Fibroblast of mammary gland (primary cell): ENCODE measurements at regions not wholly inside any gene's neighbourhood (a gene's known extent, or its start where the extent isn't known, plus 50 kb on each side); places are given as distances from the start of the nearest gene placed in this dataset.
A peak's percentile ranks its signal among the peaks of the same experiment; 100 is the strongest.

Experiments
- DNase-seq: peaks from one replicate; pipeline ENCODE4 v3.0.0-alpha.2; 2010; ENCODE audit warnings: low read depth
- H3K4me3 ChIP-seq: 2 replicates; pipeline ENCODE4 v1.5.1; 2011; ENCODE audit warnings: low read depth, mild to moderate bottlenecking, low read length, moderate library complexity; ENCODE audit not compliant: control insufficient read depth
- TF ChIP-seq, protein P1 (sequence below): conservative IDR thresholded peaks from 2 replicates; pipeline ENCODE4 v1.5.1; 2011; ENCODE audit warnings: low read depth, low read length, inconsistent platforms; ENCODE audit not compliant: control insufficient read depth, insufficient read depth

DNA sequence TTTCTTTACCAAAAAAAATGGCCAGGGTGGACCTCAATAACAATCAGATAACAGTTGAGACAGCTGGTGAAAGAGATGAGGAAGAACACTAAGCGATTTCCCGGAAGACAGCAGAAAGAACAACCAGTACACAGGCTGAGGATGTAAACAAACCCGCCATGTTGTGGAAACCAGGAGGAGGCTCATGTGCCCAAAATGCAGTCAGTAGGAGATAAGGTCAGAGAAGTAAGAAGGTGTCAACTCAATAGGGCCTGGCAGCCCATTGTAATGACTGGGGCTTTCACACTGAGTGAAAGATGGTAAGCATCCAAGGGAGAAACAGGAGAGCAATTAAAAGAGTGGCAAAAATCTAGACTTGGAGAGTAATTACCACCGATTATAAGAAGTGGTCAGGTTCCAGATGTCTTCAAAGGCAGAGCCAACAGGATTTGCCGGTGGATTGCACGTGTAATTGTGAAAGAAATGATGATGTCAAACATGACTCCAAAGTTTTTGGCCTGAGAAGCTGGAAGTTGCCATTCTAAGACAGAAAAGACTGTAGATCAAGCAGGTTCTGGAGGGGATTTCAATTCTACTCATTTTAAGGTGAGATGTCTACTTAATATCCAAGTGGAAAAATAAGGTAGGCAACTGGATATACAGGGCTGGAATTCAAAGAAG, 77.7 kb upstream of the CYP1B1 start:
- DNase-seq: peak; percentile 51
- TF ChIP-seq, protein P1, sequence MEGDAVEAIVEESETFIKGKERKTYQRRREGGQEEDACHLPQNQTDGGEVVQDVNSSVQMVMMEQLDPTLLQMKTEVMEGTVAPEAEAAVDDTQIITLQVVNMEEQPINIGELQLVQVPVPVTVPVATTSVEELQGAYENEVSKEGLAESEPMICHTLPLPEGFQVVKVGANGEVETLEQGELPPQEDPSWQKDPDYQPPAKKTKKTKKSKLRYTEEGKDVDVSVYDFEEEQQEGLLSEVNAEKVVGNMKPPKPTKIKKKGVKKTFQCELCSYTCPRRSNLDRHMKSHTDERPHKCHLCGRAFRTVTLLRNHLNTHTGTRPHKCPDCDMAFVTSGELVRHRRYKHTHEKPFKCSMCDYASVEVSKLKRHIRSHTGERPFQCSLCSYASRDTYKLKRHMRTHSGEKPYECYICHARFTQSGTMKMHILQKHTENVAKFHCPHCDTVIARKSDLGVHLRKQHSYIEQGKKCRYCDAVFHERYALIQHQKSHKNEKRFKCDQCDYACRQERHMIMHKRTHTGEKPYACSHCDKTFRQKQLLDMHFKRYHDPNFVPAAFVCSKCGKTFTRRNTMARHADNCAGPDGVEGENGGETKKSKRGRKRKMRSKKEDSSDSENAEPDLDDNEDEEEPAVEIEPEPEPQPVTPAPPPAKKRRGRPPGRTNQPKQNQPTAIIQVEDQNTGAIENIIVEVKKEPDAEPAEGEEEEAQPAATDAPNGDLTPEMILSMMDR: no peak
- no peak overlapping the region for H3K4me3 ChIP-seq

DNA sequence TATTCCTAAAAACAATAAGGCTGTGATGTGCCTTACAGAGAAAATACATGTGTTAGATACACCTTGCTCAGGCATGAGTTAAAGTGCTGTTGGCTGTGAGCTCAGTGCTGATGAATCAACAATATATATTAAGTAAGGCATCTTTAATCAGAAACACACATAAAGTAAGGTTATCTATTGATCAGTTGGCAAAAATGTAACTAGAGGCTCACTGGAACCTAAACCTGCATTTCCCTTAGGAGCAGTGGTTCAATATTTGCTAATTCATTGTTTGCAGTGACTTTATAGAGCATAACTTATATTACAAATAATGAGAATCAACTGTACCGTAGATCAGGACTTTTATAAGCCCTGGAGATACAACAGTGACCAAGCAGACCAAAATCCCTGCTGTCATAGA, 77.0 kb upstream of the CYP1B1 start:
- DNase-seq: no peak
- TF ChIP-seq, protein P1: no peak

DNA sequence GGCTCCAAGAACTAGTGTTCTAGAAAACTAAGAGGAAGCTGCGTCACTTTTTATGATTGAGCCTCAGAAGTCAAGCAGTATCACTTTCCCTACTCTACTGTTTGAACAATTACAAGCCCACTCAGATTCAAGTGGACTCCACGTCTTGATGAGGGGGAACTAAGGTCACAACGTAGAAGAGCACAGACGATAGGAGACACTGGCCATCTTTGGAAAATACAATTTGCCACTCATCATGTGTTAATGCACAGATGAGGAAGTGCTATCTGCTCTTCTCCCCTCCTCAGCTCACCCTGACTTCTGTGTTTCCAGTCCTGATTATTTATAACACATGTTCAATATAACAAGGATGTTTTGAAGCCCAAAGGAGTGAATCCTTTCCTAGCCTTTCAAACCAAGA, 76.1 kb upstream of the CYP1B1 start:
- no peak overlapping the region for H3K4me3 ChIP-seq
- TF ChIP-seq, protein P1: no peak
- DNase-seq: no peak

More for the DNA sequence above, 77.0 kb upstream of the CYP1B1 start:
- no peak overlapping the region for H3K4me3 ChIP-seq

DNA sequence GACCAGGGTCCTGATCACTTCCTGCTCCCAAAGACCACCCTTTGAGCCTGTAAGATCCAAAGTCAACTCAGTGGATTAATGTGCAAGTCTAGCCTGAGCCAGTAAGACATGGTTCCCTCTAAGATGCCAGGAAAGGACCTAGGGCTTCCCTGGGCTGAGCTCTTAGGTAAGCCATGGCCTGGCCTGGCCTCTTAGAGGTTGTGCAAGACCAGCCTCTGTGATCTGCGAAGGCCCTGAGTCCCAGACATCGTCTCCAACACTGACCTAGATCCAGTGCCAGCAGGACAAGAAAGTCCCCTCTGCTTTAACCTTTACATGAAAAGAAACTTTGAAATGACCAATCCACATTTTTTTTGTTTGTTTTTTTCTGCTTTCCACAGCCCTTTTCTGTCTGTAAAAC, 73.6 kb upstream of the CYP1B1 start:
- DNase-seq: no peak
- H3K4me3 ChIP-seq: no peak overlapping the region
- TF ChIP-seq, protein P1: no peak

DNA sequence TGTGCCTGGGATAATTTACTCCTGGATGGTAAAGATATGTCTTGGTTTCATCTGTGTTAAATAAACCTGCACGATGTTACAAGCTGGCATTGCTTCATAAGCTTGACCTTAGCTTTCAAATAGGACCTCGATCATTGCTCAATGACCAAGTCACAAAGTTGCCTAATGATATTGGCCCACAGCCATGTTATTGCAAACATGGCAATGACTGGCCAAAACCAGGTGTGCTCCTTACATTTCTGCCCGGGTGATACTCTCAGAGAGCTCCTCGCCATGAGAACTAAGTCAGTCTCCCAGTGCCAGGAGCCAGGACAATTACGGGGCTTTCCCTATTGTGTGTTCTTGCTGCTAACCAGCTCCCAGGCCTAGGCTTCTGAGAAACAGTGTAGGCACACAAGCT, 72.5 kb upstream of the CYP1B1 start:
- DNase-seq: peak; percentile 94
- TF ChIP-seq, protein P1: no peak
- no peak overlapping the region for H3K4me3 ChIP-seq

DNA sequence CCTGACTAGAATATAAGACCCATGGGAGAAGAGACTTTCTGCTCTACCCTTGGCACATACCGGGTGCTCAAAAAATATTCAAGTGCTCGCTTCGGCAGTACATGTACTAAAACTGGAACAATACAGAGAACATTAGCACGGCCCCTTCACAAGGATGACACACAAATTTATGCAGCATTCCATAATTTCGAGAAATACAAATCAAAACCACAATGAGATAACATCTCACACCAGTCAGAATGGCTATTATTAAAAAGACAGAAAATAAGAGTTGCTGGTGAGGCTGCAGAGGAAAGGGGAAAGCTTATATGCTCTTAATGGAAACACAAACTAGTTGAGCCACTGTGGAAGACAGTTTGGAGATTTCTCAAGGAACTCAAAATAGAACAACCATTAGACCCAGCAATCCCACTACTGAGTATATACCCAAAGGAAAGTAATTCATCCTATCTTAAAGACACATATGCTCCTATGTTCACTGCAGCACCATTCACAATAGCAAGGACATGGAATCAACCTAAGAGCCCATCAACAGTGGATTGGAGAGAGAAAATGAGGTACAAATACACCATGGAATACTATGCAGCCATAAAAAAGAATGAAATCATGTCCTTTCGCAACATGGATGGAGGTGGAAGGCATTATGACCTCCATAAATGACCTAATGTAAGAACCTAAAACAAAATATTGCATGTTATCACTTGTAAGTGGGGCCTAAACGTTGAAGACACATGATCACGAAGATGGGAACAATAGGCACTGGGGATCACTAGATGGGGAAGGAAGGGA, 71.6 kb upstream of the CYP1B1 start:
- no peak overlapping the region for H3K4me3 ChIP-seq
- TF ChIP-seq, protein P1: no peak
- no peak for DNase-seq
